Transverse colon (tissue), 4 donors: ENCODE measurements at regions not wholly inside any gene's neighbourhood (a gene's known extent, or its start where the extent isn't known, plus 50 kb on each side); places are given as distances from the start of the nearest gene placed in this dataset.

Experiments
- CTCF ChIP-seq, 5 experiments: fragments of 200-600 bp in 3 of 5; fragments of 450-650 bp in 2 of 5; sonication (generic) in 3 of 5; IDR thresholded peaks; 1 replicate in 2 of 5; 2 replicates in 3 of 5; pipeline ENCODE4 v1.5.1; 2016 to 2017; ENCODE audit warnings: antibody characterized with exemption in 5 of 5, inconsistent platforms in 3 of 5, mild to moderate bottlenecking in 2 of 5, moderate library complexity in 1 of 5
- POLR2A ChIP-seq: fragments of 450-650 bp; IDR thresholded peaks from one replicate; pipeline ENCODE4 v1.6.1; 2016; ENCODE audit warnings: antibody characterized with exemption, mild to moderate bottlenecking, moderate library complexity
- POLR2AphosphoS5 ChIP-seq, 3 donors: sonication (generic); formaldehyde crosslinking; IDR thresholded peaks; one replicate each; pipeline ENCODE4 v1.6.1; 2016; ENCODE audit warnings: antibody characterized with exemption in 3 of 3

- TF ChIP-seq CTCF (IDR thresholded peaks at IDR 0.05): no peak
- no peak for TF ChIP-seq POLR2AphosphoS5 (IDR thresholded peaks at IDR 0.05)
- TF ChIP-seq POLR2A: no peak
Observed at GRCh38 chr2:19686439-19686838, 215.3 kb downstream of the TTC32 start.
